GM19467 (cell line): ENCODE measurements at regions not wholly inside any gene's neighbourhood (a gene's known extent, or its start where the extent isn't known, plus 50 kb on each side); places are given as distances from the start of the nearest gene placed in this dataset.
A peak's percentile ranks its signal among the peaks of the same experiment; 100 is the strongest.
"Not testable (repeated sequence)": the region's sequence is repeated elsewhere in the genome, so short reads cannot be mapped to it uniquely, and the experiment has no call there.

ENCODE experiments used
- ATAC-seq: cut with Tn5 transposase; IDR thresholded peaks from one replicate; pipeline ENCODE4 v1.9.1; 2021; ENCODE audit warnings: mild to moderate bottlenecking, moderate library complexity; ENCODE audit not compliant: unreplicated experiment

DNA sequence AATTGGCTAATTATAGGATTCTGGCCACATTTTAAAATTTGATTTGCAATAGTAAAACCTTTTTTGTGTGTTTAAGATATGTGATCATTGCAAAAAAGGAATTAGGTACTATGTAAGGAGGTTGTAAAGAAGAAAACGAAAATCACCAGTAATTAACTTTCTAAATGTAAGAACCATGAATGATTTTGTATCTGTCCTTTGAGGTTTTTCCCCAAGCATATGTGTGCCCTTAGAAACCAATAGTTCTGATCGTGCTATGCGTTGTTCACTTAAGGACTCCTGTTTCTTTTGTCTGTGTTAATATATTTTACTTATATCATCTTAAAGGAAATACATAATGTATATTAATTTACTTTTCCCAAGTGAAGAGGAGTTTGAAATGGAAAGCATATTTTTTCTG lies 410.2 kb downstream of the PSAT1 start:
- ATAC-seq: peak; percentile 23

DNA sequence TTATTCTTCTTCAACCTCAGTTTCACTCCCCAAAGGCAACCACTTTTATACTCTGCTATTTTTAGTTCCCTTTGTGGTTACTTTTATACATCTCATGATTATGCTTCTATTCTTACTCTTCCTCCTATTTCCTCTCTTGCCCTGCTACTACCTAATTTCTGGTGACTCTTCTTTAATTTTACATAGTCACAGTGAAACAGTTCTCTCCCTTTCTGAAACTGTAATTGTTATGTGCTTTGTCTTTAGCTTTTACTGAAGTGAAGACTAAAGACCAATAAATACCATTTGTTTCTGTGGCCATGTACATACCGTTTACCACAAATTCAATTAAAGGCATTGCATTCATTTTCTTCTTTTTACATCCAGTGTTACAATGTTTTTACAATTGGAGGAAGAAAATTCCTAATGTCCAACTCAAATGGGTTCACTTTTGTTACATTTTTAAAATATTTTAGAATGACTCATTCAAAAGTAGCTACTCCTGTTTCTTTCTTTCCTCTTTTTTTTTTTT lies 410.6 kb downstream of the PSAT1 start:
- peak; percentile 78 for ATAC-seq

DNA sequence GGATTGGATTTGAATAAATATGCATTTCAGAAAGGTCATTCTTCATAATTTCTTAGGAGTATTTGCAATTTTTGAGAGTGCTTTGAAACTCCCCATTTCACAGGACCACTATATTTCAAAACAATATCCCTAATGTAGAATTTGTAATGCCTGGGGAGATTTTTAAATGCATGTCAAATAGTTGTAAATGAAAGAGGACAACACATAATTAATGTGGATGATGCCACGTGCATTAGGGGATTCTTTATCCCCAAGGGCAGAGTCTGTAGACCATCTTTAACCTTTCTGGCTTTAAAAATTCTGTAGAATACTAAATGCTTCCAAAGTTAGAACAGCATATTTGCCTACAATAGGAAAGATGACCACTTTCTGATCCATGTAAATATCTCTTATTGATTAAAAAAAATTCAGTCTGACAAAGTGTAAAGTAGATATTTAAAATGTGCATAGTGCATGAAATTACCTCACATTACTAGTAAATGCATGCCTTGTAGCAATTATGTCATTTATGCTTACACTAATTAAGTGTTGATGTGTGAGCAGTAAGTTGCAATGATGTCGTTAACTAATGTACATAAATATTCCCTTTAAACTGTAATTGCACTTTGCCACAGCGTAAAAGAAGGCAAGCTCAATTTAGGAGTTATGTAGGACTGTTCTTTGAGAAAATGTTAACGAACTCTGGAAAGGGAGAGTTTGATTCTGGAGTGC lies 416.1 kb downstream of the PSAT1 start:
- no peak for ATAC-seq

DNA sequence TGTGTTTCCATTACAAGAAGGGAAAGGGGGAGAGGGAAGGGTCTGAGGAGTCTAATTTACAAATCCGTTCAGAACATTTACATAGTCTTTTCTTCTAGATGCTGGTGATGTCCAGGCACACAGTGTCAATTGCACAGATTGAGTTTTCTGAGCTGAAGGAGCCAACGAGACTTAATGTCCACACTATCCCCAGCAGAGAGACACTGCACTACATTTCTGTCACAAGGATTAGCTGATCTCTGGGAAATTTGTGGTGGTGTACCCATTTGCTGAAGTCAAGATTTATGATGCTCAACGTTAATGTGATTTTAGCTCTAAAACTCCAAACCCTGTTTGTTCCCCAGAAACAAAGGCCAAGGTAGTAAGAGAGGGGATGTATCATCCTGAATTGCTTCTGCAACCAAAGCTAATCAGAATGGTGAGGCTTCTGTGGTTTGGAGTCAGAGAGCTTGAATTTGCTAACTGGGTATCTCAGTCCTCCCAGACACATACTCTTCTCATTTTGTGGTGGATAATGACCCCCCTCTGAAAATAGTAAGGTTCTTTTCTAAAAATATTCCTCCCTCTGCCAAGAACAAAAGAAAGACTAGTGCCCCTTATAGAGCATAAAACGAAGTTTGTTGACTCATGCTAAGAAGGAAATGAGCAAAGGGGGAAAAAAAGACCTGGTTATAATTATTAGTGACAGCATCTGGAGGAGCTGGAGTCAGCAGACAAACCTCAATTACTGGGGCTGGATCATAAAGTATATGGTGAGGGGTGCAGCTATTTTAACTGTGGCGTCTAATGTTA lies 416.9 kb downstream of the PSAT1 start:
- no peak for ATAC-seq

DNA sequence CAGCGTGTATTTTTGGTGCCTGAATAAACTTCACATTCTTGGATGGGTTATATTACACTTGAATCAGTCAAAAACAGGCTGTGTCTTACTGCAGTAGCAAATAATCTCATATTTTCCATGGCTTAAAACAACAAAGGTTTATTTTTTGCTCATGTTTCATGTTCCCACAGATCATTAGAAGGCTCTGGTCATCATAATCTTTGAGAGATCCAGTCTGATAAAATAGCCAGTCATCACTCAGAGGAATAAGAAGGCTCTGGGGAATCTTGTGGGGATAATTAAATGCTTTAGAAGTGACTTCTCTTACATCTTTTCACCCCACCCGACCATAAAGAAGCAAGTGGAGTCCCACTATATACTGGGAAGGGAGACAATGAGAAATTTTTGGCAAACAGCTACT lies 417.7 kb downstream of the PSAT1 start:
- ATAC-seq: no peak

DNA sequence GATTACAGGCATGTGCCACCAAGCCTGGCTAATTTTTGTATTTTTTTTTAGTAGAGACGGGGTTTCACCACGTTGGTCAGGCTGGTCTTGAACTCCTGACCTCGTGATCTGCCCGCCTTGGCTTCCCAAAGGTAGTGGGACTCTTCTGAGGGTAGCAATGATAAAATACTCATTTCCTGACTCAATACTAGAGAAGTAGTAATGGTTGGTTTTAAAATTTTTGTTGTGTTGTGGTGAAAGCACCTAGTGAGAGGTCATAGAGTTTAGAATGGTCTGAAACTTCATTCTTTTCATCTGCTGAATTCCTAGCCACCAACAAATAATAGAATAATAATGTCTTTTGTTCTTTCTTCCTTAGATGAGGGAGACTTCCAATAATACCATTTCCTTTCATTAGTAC lies 422.1 kb downstream of the PSAT1 start:
- ATAC-seq: not testable (repeated sequence)

DNA sequence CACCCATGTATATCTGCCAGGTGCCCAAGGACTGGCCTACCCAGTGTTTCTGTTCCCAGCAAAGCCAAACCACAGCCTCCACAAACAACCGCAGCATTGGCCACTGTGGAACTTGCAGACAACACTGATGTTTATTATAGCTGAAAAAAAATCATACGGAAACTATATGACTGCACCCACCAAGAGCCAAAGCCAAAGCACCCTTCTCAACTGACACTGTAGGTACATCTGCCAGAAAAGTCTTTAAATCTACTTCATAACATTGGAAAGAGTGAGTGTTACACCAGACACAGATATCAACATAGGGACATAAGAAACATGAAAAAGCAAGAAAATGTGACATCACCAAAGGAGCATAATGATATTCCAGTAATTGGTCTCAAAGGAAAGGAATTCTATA lies 428.0 kb downstream of the PSAT1 start:
- ATAC-seq: no peak

DNA sequence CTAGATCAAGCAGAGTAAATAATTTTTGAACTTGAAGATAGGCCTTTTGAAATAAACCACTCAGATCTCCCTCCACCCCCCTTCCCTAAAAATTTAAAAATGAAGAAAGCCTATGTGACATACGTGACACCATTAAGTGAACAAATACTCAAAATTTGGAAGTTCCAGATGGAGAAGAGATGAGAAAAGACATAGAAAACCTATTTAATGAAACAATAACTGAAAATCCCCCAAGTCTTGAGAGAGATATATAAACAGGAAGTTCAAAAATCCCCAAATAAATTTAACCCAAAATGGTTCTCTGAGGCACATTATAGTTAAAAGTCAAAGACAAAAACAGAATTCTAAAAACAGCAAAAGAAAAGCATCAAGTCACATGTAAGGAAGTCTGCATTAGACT lies 428.6 kb downstream of the PSAT1 start:
- no peak for ATAC-seq

DNA sequence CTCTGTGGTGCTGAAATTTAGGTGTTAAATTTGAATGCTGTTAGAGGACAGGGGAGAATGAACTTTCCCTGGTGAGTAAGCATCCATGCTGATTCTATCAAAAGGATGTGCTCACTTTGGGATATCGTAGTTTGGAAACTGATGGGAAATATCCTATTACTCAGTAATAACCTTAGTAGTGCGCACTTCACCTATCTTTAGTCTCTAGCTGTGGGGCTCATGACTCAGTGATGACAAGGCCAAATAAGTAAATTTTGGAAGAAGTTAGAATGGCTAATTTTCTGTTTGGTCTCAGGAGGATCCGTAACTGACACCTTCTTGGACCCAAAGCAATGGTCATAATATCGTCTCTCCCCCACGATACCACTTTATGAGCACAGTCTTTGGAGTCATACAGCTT lies 448.4 kb downstream of the PSAT1 start:
- no peak for ATAC-seq

DNA sequence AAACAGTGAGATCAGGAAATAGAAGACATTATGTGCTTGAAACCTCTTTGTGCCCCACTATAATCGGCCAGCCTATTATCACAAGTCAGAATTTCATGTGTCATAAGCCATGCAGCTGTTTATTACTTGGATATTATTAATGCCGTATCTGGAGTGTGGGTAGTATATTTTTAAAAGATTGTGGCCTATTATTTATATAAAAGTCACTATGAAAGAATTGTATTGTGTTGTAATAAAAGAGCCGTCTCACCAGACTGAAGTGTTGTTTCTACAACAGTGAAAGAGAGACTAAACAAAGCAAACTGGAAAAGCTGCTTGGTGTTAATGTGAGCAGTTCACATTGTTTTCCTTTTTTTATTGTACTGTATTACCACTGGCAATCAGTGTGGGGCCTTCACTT lies 449.1 kb downstream of the PSAT1 start:
- ATAC-seq: no peak

DNA sequence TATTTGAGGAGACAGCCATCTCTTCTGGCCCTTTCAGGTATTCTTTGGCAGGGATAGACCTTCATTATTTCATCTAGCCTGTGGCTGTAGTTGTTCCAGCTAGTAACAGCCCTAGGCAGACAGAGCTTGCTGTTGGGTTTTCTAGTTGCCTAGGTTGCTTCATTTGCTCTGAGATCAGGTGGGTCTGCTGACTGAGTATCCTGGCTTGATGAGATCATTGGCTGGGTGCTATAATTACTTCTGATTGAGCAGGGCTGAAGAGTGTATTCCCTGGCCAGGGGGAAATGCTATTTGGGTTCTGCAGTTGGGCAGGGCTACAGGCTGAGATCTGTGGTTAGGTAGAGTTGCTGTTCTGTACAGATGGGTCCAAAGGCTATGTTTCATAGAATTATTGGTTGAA lies 456.1 kb downstream of the PSAT1 start:
- ATAC-seq: no peak

DNA sequence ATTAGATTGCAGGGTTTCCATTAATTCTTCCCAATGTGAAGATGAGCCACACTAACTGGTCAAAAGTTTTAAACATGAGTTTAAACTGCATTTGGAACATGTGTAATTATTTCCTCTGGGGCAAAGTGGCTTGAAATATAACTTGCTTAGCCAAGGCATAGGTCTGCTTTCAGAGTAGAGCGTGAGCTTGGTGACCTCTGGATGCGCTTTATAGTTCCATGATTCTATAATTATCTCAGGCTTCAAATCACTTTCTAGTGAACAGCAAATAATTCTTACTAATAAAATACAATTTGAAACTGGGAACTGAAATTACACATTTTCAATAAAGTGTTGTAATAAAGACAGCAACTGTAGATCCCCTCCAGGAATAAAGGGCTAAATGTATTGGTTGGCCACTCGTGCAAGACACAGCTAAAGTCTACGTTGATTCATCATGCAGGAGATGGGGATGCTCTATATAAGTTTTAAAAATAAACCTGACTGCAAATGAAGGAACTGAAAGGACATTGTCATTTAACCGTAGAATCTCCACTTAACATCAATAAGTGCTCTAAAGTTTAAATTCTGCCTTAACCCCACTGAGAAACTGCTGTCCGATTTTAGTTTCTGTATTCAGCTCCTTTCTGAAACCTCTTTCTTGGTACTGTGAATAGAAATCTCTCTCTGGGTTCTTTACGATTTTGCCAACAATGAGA lies 460.0 kb downstream of the PSAT1 start:
- ATAC-seq: peak; percentile 55

DNA sequence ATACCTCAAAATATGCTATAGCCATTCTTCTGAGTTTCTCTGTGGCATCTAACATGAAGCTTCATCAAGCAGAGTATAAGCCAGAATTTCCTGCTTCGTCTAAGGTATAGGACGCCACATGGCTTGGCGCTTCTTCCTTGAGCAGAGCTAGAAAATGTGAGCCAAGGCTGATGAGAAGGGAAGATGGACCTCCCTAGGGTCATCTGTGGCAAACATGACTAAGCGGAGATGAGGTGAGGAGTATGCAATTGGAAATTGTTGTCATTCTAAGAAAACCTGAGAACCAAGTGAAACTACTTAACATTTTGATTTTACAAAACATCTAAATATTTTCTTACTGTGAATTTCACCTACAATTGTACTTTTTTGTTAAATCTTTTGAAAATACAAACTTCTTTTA lies 466.5 kb downstream of the PSAT1 start:
- no peak for ATAC-seq

DNA sequence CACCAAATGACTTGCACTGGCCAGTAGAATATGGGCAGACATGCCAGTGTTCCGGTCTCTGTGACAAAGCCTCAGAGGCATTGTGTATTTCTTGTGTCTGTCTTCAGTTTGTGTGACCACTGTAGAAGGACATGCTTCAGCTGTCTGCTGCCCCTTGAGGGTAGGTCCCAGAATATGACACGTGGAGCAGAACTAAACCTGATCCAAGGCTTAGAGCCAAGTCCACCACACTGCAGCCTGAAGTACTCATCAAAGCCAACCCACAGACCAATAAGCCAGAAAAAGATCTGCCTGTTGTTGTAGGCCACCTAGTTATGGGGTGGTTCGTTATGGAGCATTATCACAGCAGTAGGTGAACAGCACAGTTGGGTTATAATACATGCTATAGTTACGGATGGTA lies 468.9 kb downstream of the PSAT1 start:
- no peak for ATAC-seq

DNA sequence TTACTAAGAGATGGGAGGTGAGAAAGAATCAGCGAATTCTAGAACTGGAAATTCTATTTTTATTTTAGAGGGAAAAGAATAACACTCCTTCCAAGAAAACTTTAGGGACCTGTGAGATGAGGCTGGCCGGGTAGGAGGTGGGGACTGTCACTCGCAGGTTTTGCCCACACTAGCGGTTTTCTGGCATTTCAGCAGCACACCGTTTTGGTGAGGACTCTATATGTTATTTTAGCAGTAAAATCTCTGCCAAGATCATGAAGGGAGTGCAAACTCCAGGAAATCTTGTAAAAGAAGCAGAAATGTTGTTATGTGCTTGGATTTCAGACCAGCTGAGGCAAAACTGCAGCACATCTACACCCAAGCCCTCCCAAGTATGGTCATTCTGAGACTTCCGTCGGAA lies 470.6 kb downstream of the PSAT1 start:
- no peak for ATAC-seq

DNA sequence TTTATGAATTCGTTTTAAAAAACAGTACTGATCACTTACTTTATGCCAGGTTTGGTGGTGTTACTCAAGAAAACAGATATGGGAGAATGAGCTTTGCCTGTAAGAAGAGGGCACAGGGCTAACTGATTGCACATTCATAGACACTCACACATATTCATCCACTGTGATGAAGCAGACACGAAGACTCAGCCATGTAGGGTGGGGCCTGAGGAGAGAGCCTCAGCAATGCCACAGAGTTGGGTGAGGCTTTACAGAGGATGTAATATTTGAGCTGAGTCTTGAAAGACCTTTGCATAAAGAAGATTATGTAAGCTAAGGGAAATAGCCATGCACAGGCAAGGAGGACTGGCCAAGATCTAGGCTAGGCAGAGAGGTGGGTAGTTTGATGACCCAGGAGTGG lies 472.8 kb downstream of the PSAT1 start:
- no peak for ATAC-seq

DNA sequence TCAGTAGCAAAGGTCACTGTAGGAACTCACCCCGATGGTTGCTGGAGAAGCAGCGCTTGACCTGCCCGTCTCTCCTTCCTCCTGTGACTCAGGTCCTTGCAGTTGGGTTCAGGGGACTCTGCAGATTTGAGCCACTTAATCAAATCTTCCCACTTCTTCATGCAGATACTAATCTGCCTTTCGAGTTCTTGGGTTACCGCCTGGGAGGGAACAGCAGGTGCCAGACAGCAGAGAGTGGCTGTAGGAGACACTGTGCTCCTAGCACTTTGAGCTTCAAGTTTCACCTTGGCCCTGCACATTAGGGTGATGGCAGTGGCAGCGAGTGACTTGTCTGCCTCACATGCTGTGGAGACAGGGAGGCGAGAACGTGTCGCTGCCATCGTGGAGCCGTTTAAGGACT lies 478.3 kb downstream of the PSAT1 start:
- no peak for ATAC-seq

DNA sequence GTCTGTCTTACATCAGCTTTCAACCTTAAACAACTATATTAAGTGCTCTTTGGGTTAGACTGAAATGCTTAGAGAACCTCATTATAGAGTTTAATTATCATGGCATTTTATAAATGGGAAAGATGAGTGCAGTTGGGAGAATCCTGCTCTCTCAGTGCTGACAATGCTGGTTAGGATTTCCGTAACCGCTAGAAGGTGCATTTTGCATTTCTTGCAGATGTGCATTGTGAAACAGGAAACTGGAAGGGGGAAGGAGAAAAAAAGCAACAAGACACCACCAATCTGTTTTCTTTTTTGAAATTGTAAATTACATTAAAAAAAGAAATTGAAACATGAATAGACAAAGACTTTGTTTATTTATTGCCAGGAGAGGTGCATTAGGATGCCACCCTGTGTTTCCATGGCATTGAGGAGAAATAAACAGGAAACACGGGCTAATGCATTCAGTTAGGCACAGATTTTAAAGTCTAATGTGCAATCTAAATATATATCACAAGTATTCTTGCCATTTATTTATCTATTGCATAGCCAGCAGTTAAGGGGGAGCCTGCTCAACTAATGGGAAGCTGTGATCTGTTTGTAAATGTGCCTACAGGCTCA lies 478.9 kb downstream of the PSAT1 start:
- no peak for ATAC-seq

DNA sequence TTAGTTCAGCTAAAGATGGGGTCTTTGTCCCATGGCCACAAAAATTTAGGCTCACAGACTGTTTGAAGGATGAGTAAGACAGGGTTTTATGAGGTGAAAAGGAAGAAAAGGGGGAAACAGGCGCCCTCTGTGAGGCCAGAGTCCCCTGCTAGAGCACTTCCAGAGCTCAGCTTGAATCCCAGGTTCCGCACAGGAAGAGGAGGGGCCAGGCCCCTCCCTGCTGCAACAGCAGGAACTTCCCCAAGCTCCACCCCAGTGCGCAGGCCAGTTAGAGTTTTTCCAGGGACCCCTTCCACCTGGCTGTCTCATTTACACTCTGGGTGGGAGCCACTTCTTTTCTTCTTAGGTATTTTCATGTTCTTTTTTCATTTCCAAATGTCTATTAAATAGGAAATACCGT lies 480.8 kb downstream of the PSAT1 start:
- ATAC-seq: no peak

DNA sequence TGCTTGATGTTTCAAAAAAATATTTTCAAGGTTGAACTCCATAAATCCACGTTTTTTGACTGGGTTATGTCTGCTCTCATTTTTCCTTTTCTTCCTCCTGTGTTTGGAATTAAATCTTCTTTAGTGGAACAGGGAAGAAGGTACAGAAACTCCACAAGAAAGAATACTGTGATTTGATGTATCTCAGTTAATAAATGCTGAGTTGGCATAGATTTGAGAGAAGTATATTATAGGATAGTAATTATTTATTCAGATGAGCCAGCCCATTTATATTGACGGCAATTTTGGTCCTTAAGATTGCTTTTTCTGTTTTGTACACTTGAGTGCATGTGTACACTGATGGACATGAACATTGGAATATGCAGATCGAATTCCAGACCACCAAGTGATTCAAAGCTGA lies 481.4 kb downstream of the PSAT1 start:
- no peak for ATAC-seq

DNA sequence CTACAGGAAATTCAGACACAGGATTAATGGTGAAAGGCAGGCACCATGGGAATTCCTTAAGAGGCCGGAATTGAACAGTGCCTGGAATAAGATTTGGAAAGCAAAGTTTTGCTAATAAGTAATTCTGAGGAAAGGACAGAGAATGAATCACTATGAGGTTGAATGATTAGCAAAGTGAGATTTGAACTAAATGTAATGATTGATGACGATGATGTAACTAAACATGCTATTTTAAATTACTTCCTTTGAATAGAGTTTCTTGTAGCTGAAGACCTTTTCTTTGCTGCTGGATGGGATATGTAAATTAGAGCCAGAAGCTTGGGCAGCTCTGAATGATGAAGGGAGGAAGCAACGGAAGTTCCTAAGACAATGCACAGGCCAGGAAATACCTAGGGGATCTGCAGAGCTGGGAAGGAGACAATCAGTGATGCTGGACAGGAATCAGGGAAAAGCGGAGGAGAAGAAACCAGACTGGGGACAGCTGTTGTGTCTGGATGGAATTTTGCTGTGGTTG lies 482.0 kb downstream of the PSAT1 start:
- no peak for ATAC-seq
